Chondrocyte (in vitro differentiated cells): ENCODE measurements at regions not wholly inside any gene's neighbourhood (a gene's known extent, or its start where the extent isn't known, plus 50 kb on each side); places are given as distances from the start of the nearest gene placed in this dataset.

ENCODE experiments used
- DNase-seq: peaks from one replicate; pipeline ENCODE4 v3.0.0; 2021; ENCODE audit warnings: mixed read lengths, low spot score
- H3K27ac Mint-ChIP-seq: one replicate; pipeline ENCODE4 v1.8.0; 2021; ENCODE audit warnings: mild to moderate bottlenecking, moderate library complexity, mixed read lengths; ENCODE audit not compliant: unreplicated experiment
- H3K27me3 Mint-ChIP-seq: 2 replicates; pipeline ENCODE4 v1.8.0; 2021; ENCODE audit warnings: low read depth, mixed read lengths
- H3K36me3 Mint-ChIP-seq: 2 replicates; pipeline ENCODE4 v1.8.0; 2021; ENCODE audit warnings: low read depth, mixed read lengths
- H3K4me1 Mint-ChIP-seq: 2 replicates; pipeline ENCODE4 v1.8.0; 2021; ENCODE audit warnings: low read depth, mild to moderate bottlenecking, mixed read lengths
- H3K4me3 Mint-ChIP-seq: one replicate; pipeline ENCODE4 v1.8.0; 2021; ENCODE audit warnings: mild to moderate bottlenecking, moderate library complexity, mixed read lengths; ENCODE audit not compliant: unreplicated experiment
- H3K9me3 Mint-ChIP-seq: 2 replicates; pipeline ENCODE4 v1.8.0; 2021; ENCODE audit warnings: low read depth, mixed read lengths
- CTCF ChIP-seq: fragments of 200-600 bp; sonication (generic); IDR thresholded peaks from 2 replicates; pipeline ENCODE4 v1.5.0; 2021; ENCODE audit warnings: antibody characterized with exemption, mild to moderate bottlenecking, moderate library complexity

GRCh38 chr5:38726279-38726678 is 119.5 kb upstream of the OSMR start:
- Mint-ChIP-seq H3K27me3 (no peaks in the 10 kb centered on the region), H3K9me3 (no peaks in the 10 kb centered on the region), H3K27ac (no peak overlapping the region), H3K36me3 (no peaks in the 10 kb centered on the region), H3K4me3 (no peak overlapping the region), H3K4me1 (peaks cover 7% of the 10 kb centered on the region)
- DNase-seq = no peak
- TF ChIP-seq CTCF = no peak

GRCh38 chr5:38728029-38728428 is 117.8 kb upstream of the OSMR start:
- Mint-ChIP-seq H3K4me3 (no peak overlapping the region), H3K4me1 (peaks cover 7% of the 10 kb centered on the region), H3K9me3 (no peaks in the 10 kb centered on the region), H3K36me3 (no peaks in the 10 kb centered on the region), H3K27ac (no peak overlapping the region), H3K27me3 (no peaks in the 10 kb centered on the region)
- no peak for DNase-seq
- TF ChIP-seq CTCF = no peak

GRCh38 chr5:38731461-38731860 is 114.4 kb upstream of the OSMR start:
- H3K27ac Mint-ChIP-seq = no peak overlapping the region
- TF ChIP-seq CTCF = no peak
- peaks cover 4% of the 10 kb centered on the region for H3K9me3 Mint-ChIP-seq
- H3K4me1 Mint-ChIP-seq = peaks cover 7% of the 10 kb centered on the region
- H3K4me3 Mint-ChIP-seq = no peak overlapping the region
- no peak for DNase-seq
- H3K27me3 Mint-ChIP-seq = no peaks in the 10 kb centered on the region
- H3K36me3 Mint-ChIP-seq = no peaks in the 10 kb centered on the region

GRCh38 chr5:38734353-38734752 is 111.5 kb upstream of the OSMR start:
- Mint-ChIP-seq H3K9me3 (peaks cover 11% of the 10 kb centered on the region), H3K27me3 (no peaks in the 10 kb centered on the region), H3K27ac (no peak overlapping the region), H3K4me3 (no peak overlapping the region), H3K36me3 (no peaks in the 10 kb centered on the region), H3K4me1 (no peaks in the 10 kb centered on the region)
- no peak for TF ChIP-seq CTCF
- DNase-seq = no peak

GRCh38 chr5:38736089-38736488 is 109.7 kb upstream of the OSMR start:
- no peak for DNase-seq
- no peaks in the 10 kb centered on the region for H3K27me3 Mint-ChIP-seq
- no peak overlapping the region for H3K27ac Mint-ChIP-seq
- H3K4me3 Mint-ChIP-seq = no peak overlapping the region
- H3K36me3 Mint-ChIP-seq = no peaks in the 10 kb centered on the region
- no peak for TF ChIP-seq CTCF
- H3K4me1 Mint-ChIP-seq = no peaks in the 10 kb centered on the region
- peaks cover 11% of the 10 kb centered on the region for H3K9me3 Mint-ChIP-seq
